HEK293 (cell line): ENCODE measurements at regions not wholly inside any gene's neighbourhood (a gene's known extent, or its start where the extent isn't known, plus 50 kb on each side); places are given as distances from the start of the nearest gene placed in this dataset.

ENCODE experiments used
- CTCF ChIA-PET: fragments of 350-600 bp; formaldehyde crosslinking; extraction: SDS; loops from one replicate; lab custom pipeline; 2021; ENCODE audit warnings: antibody characterized with exemption; lab: Yijun Ruan, JAX
- POLR2A ChIA-PET: fragments of 300-600 bp; formaldehyde crosslinking; extraction: SDS; loops from one replicate; lab custom pipeline; 2020; ENCODE audit warnings: antibody characterized with exemption, inconsistent platforms; lab: Yijun Ruan, JAX
- H3K27ac ChIP-seq: fragments of 200-500 bp; sonication (Bioruptor generic); 2 replicates; pipeline ENCODE4 v1.5.1; 2014; ENCODE audit warnings: low read depth, low read length, control low read depth, inconsistent platforms; ENCODE audit errors: extremely low read depth
- H3K36me3 ChIP-seq, 2 experiments: fragments of 200-500 bp in 1 of 2; sonication (Bioruptor generic) in 1 of 2; 1 replicate in 1 of 2; 2 replicates in 1 of 2; pipeline ENCODE4 v1.5.1; 2014 to 2017; ENCODE audit warnings: inconsistent platforms in 2 of 2, low read length in 2 of 2; ENCODE audit not compliant: control insufficient read depth in 2 of 2, insufficient read depth in 1 of 2
- H3K4me1 ChIP-seq: fragments of 200-500 bp; sonication (Bioruptor generic); 2 replicates; pipeline ENCODE4 v1.5.1; 2014; ENCODE audit warnings: mild to moderate bottlenecking, low read length, inconsistent platforms; ENCODE audit not compliant: control insufficient read depth, insufficient read depth
- H3K4me3 ChIP-seq: 2 replicates; pipeline ENCODE4 v1.5.1; 2011; ENCODE audit warnings: low read depth, mild to moderate bottlenecking, control low read depth, low read length, moderate library complexity
- H3K9me3 ChIP-seq: fragments of 200-500 bp; sonication (Bioruptor generic); 2 replicates; pipeline ENCODE4 v1.5.1; 2014; ENCODE audit warnings: low read depth, low read length, inconsistent platforms; ENCODE audit not compliant: control insufficient read depth, insufficient read depth
- OSR2 ChIP-seq: fragments of 450-650 bp; formaldehyde crosslinking; IDR thresholded peaks from 2 replicates; pipeline ENCODE4 v1.5.1; 2016; ENCODE audit warnings: missing biosample characterization, missing genetic modification characterization
- SCRT2 ChIP-seq: fragments of 450-650 bp; formaldehyde crosslinking; IDR thresholded peaks from 2 replicates; pipeline ENCODE4 v1.5.1; 2016; ENCODE audit warnings: missing biosample characterization, missing genetic modification characterization
- SP3 ChIP-seq: fragments of 450-650 bp; formaldehyde crosslinking; IDR thresholded peaks from 2 replicates; pipeline ENCODE4 v1.5.1; 2016; ENCODE audit warnings: missing biosample characterization, missing genetic modification characterization
- ZBTB11 ChIP-seq: fragments of 450-650 bp; formaldehyde crosslinking; conservative IDR thresholded peaks from 2 replicates; pipeline ENCODE4 v1.5.1; 2016; ENCODE audit warnings: low read depth, missing biosample characterization, missing genetic modification characterization
- ZFP37 ChIP-seq: fragments of 450-650 bp; formaldehyde crosslinking; IDR thresholded peaks from 2 replicates; pipeline ENCODE4 v1.5.1; 2016; ENCODE audit warnings: missing biosample characterization, missing genetic modification characterization
- ZNF133 ChIP-seq: fragments of 450-650 bp; formaldehyde crosslinking; IDR thresholded peaks from 2 replicates; pipeline ENCODE4 v1.5.1; 2016; ENCODE audit warnings: missing biosample characterization, missing genetic modification characterization
- ZNF146 ChIP-seq: fragments of 450-650 bp; formaldehyde crosslinking; IDR thresholded peaks from 2 replicates; pipeline ENCODE4 v1.5.1; 2016; ENCODE audit warnings: missing biosample characterization, missing genetic modification characterization
- ZNF148 ChIP-seq: fragments of 450-650 bp; formaldehyde crosslinking; IDR thresholded peaks from 2 replicates; pipeline ENCODE4 v1.5.0; 2017; ENCODE audit warnings: missing biosample characterization, missing genetic modification characterization, borderline replicate concordance
- ZNF280C ChIP-seq: fragments of 450-650 bp; formaldehyde crosslinking; IDR thresholded peaks from 2 replicates; pipeline ENCODE4 v1.5.1; 2016; ENCODE audit warnings: missing biosample characterization, missing genetic modification characterization
- ZNF280D ChIP-seq: fragments of 450-650 bp; formaldehyde crosslinking; IDR thresholded peaks from 2 replicates; pipeline ENCODE4 v1.5.1; 2016; ENCODE audit warnings: missing biosample characterization, missing genetic modification characterization
- ZNF324 ChIP-seq: fragments of 450-650 bp; formaldehyde crosslinking; IDR thresholded peaks from 2 replicates; pipeline ENCODE4 v1.5.1; 2016; ENCODE audit warnings: missing biosample characterization, missing genetic modification characterization
- ZNF529 ChIP-seq: fragments of 450-650 bp; formaldehyde crosslinking; IDR thresholded peaks from 2 replicates; pipeline ENCODE4 v1.5.1; 2017; ENCODE audit warnings: missing genetic modification characterization, missing biosample characterization; ENCODE audit not compliant: insufficient replicate concordance
- ZNF561 ChIP-seq: fragments of 450-650 bp; IDR thresholded peaks from 2 replicates; pipeline ENCODE4 v1.5.1; 2018; ENCODE audit warnings: missing biosample characterization, missing genetic modification characterization, borderline replicate concordance
- ZNF580 ChIP-seq: fragments of 450-650 bp; formaldehyde crosslinking; IDR thresholded peaks from 2 replicates; pipeline ENCODE4 v1.5.1; 2016; ENCODE audit warnings: missing biosample characterization, missing genetic modification characterization
- ZNF629 ChIP-seq: fragments of 450-650 bp; formaldehyde crosslinking; IDR thresholded peaks from 2 replicates; pipeline ENCODE4 v1.5.1; 2017; ENCODE audit warnings: missing biosample characterization, missing genetic modification characterization
- ZNF677 ChIP-seq: fragments of 450-650 bp; IDR thresholded peaks from 2 replicates; pipeline ENCODE4 v1.5.0; 2018; ENCODE audit warnings: missing biosample characterization, mild to moderate bottlenecking, missing genetic modification characterization, moderate library complexity
- ZNF791 ChIP-seq: fragments of 450-650 bp; formaldehyde crosslinking; IDR thresholded peaks from 2 replicates; pipeline ENCODE4 v1.5.1; 2016; ENCODE audit warnings: missing biosample characterization, missing genetic modification characterization
- ZSCAN30 ChIP-seq: fragments of 450-650 bp; IDR thresholded peaks from 2 replicates; pipeline ENCODE4 v1.5.1; 2018; ENCODE audit warnings: missing biosample characterization, mild to moderate bottlenecking, missing genetic modification characterization, moderate library complexity

- no peak for TF ChIP-seq ZFP37 (tag by site-specific recombination)
- TF ChIP-seq ZNF791 (tag by site-specific recombination): no peak
- no peak for TF ChIP-seq ZNF280D (tag by site-specific recombination)
- TF ChIP-seq ZNF146 (tag by site-specific recombination): no peak
- no peak for TF ChIP-seq SCRT2
- no peak for TF ChIP-seq ZBTB11 (tag by site-specific recombination)
- no peak for TF ChIP-seq ZNF280C
- no peak for TF ChIP-seq OSR2 (tag by site-specific recombination)
- TF ChIP-seq, all 188 proteins: peak for 0
Observed at GRCh38 chr4:160235285-160235684, 1132.4 kb downstream of the RAPGEF2 start (continued).

GRCh38 chr4:160235771-160236170 is 1132.9 kb downstream of the RAPGEF2 start:
- H3K36me3 ChIP-seq: no peaks in the 10 kb centered on the region
- H3K9me3 ChIP-seq: no peaks in the 10 kb centered on the region
- ChIA-PET CTCF (no interaction called here), POLR2A (no interaction called here)
- H3K27ac ChIP-seq: no peak overlapping the region
- no peak overlapping the region for H3K4me3 ChIP-seq
- no peaks in the 10 kb centered on the region for H3K4me1 ChIP-seq
- TF ChIP-seq SP3 (tag by site-specific recombination) (no peak), ZNF133 (tag by site-specific recombination) (no peak), ZNF561 (tag by site-specific recombination) (no peak), ZNF324 (tag by site-specific recombination) (no peak), ZNF148 (no peak), ZNF629 (tag by site-specific recombination) (no peak), ZNF280D (tag by site-specific recombination) (no peak), ZNF529 (tag by site-specific recombination) (no peak), ZNF677 (tag by site-specific recombination) (no peak), ZNF791 (tag by site-specific recombination) (no peak), ZNF580 (tag by site-specific recombination) (no peak), ZSCAN30 (tag by site-specific recombination) (no peak)
